ENCODE measurements at regions not wholly inside any gene's neighbourhood (a gene's known extent, or its start where the extent isn't known, plus 50 kb on each side); places are given as distances from the start of the nearest gene placed in this dataset.
"Not testable (repeated sequence)": the region's sequence is repeated elsewhere in the genome, so short reads cannot be mapped to it uniquely, and the experiment has no call there.

DNA sequence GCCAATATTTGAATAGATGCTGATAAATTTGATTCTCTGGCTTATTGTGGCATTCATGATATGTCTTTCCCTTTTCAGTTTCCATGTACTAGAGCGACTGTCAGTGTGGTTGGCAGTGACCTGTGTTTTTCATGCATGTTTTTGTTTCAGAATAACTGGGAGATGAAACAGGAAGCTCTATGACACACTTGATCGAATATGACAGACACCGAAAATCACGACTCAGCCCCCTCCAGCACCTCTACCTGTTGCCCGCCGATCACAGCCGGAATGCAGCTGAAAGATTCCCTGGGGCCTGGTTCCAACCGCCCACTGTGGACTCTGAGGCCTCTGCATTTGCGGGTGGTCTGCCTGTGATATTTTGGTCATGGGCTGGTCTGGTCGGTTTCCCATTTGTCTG, 226.8 kb upstream of the PLGLB2 start:
- peak; percentile 76 for DNase-seq

DNA sequence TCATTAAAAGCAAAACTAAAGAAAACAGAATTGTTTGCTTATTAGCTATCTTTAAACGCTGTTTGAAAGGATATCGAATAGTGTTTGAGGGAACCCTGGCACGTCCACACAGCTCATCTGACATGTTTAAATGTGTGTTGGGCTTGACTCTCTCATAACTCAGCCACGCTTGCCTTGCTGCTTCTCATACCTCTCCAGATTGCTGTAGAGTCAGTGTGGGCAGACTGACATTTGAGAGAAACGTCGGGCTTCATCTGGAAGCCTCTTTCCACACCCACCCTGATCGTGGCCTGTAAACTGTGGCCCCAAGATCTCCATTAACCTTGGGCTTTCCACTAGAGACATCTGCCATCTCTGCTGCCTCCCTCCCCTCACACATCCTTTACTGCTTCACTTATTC, 226.4 kb upstream of the PLGLB2 start:
- DNase-seq: not testable (repeated sequence)

DNA sequence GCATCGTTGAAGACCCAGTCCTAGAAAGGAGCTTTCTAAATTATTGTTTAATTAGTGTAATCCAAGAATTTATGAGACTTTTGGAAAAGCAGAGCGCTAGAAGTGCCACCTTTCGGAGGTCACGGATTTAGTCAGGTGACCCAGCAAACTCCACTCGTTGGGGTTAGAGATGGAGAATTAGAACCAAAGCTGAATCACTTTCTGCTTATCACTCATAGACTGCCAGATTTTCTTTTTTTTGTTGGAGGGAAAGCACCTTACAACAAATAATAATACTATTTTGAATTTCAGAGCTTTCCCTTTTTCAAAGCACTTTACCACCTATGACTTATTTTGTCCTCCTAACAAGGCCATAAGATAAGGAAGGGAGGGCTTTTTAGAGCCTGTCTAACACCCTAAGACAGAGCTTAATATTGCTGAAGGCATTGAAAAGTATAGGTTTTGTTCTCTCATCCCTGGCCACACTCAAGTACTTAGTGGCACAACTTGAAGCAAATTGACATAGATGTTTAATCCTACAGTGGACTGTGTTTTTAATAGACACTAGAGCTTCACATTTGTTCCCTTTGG, 223.2 kb upstream of the PLGLB2 start:
- not testable (repeated sequence) for DNase-seq

DNA sequence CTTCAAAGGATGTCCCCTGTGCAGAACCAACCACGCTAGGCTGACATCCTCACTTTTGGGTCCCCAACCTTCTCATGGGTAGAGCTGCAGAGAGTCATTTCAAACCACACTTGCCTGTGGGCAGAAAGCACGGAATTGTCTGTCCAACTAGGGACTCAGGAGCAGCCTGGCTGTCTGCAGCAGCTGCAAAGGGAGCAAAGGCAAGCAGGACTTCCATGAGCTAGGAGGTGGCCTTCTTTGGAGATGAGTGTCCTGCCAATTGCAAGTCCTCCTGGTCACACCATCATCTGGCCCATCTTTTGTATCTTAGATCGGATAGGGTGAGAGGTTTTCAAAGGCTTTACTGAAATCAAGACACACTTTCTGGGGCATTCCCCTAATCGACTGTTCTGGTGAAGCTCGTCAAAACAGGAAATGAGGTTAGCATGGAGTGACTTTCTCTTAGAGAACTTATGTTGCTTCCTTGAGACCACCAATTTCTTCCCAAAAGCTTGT, 222.3 kb upstream of the PLGLB2 start:
- DNase-seq: not testable (repeated sequence)

DNA sequence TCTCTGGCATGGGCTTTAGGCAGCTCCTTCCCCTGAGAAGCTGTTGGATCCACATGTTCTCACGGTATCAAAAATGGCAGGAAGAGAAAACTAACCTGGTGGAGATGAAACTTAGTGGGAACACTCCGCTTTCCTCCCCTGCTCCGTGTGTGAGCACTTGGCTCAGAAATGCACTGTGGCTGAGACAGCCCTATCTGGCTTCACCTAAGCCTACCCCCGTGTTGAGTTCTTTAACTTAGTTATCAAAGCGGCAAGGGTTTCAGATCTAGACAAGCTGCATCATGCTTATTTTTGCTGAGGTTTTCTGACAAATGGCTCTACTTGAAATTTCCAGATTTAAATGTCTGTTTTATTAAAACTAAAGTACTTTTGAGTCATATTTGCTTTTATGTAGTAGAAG, 221.6 kb upstream of the PLGLB2 start:
- DNase-seq: not testable (repeated sequence)

DNA sequence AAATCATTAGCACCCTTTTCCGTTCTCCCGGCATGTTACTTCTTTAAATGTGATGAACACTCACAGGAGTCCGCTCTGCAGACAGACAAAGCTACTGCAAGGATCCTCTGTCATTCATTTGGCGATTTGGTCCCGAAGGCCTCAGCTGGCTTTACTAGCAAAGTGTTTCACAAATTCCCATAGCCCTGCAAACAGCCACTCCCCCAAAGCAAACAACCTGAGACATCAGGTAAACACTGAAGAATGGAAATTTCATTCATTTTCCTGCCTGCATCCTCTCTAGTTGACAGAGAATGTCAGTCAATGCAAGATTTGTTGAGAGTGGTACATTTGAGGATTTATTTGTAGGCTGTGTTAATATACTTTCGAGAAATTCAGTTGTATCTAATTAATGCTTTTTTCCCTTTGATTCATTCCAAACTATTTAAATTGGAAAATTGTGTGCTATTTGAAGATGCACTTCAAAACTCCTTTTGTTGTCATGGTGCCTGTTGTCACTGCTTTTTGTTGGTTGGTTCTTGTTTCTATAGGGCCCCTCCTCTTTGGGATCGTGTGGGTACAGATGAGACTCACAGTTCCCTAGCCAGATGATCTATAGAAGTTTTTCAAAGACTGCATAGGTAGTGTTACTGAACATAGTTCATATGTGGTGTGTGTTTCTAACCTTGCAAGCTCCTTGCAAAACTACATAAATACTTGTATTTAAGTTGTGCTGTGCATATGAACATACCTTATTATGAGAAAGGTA, 215.7 kb upstream of the PLGLB2 start:
- not testable (repeated sequence) for DNase-seq

DNA sequence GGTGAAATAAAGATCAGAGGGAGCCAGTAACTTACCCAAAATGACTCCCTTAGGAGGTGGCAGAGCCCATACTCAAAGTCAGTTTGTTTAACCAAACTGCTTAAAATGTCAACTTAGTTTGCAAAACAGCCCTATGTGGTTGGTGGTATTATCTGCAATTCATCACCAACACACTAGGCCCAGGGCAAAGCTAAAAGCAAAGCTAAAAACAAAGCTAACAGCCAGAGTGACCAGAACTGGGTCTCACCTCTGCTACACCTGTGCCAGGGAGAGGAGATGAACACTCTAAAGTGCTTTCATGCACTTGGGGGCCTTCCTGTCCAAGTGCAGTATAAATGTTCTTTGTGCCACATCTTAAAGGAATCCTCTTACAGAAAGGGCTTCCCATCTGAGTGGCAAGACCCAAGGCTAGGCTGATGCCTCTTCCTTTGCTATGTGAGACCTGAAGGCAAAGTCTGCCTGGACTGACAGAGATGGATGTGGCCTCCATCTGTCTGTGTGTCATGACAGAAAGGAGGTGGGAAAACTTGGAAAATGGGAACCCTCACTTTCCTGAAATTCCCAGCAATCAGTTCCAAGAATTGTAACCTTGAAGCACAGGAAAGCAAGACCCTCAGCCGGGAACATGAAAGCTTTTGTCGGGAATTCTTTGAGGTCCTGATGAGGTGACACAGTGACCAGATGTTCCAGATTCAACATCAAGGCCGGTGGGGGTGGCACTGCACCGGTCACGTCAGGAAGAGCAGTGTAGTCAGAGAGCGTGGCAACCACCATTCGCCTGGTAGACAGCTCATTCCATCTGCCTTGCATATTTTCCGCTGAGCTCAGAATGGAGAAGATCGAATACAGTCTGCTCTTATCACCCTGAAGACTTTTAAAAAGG, 214.3 kb upstream of the PLGLB2 start:
- DNase-seq: not testable (repeated sequence)

DNA sequence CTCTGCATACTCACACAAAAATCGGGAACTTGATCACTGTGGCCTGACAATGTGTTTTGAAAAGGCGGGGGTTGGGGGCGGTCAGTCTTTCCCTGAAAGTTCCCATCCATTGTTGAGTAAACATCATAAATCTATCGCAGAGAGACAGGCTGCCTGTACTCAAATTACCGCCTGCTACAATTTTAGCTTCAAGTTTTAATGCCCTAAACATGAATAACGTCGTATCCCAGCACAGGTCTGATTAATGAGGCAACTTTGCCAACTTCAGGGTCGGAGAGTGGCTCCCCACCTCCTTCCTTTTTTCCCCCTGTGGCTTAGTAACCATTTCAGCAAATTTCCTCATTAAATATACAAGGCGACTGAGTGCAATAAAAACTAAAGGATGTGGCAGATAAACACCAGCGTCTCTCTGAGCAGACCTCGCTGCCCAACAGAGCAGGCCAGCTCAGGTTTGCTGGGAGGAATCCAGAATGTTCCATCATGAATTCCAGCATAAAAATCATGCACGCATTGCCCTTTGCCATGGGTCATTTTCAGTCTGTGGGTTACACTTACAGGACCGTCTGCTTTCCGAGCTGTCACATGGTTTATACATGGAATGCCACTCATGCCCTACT, 213.5 kb upstream of the PLGLB2 start:
- not testable (repeated sequence) for DNase-seq

DNA sequence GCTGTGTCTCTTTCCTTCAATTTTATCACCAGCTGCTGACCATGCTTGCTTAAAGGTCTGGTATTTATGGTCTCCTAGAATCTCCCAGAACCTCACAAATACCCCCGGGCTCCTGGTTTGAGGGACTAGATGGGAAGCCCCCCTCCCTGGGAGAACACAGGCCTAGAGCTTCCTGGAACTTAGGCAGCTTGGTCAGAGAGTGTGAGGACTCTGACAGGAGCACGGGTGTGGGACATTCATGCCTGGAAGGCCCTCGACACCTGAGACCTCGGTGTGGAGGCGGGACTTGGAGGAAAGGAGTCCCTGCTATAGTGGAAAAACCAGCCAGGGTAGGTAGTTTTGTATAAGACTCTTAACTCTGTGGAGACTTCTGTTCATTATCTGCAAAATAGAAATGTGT, 211.5 kb upstream of the PLGLB2 start:
- DNase-seq: not testable (repeated sequence)

DNA sequence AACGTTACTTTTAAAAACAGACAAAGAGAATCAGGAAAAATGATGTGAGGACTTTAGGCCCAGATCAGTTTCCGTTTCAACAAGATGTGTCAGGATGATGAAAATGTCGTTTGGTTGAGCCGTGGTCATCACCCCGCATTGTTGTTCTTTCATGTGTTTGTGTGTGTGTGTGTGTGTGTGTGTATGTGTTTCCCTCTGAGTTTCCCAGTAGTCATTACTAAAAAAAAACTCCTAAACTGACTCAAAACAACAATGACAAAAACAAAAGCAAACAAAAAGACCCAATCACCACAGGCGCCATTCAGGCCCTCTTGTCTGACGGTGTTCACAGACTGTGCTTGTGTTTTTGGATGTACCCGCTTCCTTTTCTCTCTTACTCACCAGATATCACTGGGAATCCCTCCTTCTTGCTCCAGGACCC, 210.6 kb upstream of the PLGLB2 start:
- not testable (repeated sequence) for DNase-seq

DNA sequence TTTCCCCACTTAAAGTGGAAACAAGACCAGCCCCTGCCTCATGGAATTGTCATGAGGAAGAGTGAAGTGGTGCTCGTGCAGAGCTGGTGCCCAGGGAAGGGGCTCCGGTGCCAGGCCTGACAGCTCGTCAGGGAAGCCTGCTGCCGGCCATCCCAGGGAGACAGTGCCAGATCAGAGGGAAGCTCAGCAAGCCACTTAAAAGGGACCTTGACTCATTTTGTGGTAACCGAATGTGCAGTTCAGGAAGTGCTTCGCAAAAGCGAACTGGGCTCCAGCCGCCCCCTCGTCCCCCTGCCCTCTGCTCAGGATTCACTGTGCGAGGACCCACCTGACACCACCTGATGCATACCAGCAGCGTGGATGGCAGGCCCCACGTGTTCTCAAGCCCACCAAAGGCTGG, 209.6 kb upstream of the PLGLB2 start:
- not testable (repeated sequence) for DNase-seq

DNA sequence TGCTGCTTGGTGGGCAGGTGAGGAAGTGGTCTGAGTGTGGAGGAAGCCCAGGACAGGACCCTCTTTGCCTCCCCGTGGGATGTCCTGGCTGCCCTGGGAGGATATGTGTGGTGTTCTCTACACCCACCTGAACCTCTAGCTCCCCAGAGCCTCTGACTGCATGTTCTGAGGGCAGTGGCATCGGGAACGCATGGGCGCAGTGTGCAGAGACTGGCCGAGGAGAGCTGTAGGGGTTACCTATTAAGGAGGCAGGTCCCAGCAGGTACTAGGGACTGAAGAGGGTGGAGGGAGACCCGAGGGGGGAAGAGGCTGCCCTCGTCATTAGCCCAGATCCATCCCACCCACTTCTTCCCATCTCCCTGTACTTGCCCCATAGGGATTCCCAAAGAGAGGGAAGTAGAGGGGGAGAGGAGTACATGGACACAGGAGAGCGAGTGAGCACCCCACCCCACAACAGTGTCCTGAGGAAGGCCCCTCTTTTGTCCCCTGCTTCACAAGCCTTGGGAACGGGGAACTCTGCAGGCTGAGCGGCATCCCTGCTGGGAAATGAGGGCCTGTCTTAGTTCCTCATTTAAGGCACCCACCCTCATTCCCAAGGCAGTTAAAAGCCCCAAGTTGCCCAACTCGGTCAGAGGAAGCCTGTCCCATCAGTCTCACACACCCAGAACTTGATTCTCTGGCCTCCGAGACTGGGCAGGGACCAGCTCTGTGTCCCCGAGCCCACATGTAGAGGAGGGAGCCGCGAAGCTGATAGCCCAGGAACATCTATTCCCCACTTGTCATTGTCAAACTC, 208.5 kb upstream of the PLGLB2 start:
- not testable (repeated sequence) for DNase-seq

DNA sequence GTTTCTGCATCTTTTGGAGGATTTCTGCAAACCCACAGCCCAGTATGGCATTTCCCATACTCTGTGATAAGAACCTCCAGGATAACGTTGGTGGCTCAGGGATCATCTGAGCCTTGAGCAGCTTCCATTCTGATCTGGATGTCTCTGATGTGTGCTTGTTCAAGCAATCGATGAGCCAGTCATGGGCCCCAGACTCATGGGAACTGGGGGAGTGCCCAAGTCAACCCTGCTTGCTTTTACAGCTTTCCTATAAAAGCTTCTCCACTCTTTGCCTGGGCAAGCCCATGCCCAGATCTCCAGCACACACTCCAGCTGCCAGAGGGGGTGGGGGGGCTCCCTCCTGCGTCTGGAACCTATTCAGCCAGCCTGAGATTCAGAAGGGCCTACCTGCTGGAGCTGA, 207.6 kb upstream of the PLGLB2 start:
- DNase-seq: not testable (repeated sequence)

DNA sequence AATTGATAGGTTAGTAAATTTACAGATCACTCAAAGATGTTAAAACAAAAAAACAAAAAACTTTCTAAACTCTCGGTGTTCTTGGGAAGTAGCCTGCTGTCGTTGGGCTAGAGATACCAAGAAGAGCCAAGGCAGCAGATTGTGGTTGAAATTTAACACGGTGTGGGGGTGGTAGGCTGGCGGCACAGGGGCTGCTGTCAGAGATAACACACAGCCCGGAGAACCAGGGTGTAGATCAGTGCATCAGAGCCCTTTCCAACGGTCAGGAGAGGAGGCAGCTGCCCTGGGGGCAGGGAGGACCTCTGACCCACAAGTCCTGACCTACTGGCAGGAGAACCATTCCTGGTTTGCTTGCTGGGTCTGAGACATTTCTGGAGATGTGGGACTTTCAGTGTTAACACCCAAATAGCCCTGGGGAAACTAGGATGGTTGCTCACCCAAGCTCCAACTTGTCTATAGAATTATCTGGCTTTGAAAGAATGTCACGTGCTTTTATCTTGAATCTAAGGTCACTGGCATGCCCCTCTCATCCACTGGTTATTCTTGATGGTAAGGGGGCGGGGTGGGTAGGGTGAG, 205.2 kb upstream of the PLGLB2 start:
- DNase-seq: peak; percentile 61

DNA sequence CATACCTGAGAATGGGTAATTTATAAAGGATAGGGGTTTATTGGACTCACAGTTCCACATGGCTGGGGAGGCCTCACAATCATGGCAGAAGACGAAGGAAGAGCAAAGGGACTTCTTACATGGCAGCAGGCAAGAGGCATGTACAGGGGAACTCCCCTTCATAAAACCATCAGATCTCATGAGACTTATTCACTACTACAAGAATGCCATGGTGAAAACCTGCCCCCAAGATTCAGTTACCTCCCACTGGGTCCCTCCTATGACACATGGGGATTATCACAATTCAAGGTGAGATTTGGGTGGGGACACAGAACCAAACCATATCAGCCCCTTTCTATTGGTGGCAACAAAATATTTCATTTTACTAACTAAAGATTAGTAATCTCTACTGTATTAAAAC, 204.1 kb upstream of the PLGLB2 start:
- DNase-seq: not testable (repeated sequence)

DNA sequence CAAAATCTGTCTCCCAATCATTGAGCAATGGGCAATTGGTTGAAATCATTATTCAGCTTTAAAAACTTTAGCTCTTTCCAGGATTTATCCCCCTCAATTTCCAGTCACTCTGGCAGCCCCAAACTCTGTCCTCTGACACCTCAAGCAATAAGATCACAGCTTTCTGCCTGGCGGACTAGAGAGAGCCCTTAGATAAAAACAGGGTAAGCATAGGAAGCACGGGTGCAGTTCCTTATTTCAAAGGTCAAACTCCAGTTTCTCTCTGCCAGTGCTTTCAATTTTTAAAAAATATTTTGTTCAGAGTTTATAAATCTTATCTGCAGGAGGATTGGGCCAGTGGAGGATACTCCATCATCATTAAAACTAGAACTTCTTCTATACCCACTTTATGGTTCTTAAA, 200.8 kb upstream of the PLGLB2 start:
- not testable (repeated sequence) for DNase-seq

DNA sequence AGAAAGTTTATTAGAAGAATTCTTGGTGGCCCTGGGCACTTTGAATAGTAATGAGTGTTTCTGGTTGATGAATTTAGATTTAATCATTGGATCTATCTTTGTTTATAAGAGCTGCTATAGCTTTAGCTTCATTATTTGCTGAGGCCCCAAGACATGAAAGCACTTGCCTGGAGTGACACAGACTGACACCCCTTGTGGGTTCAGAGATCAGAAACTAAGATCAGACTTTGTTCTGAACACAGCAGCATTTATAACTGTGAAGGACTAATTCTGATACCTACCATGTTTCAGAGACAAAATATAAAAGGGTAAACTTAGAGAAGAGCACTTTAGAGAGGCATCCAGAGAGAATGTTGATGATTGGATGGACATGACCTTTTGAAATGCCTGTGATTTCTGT, 199.9 kb upstream of the PLGLB2 start:
- not testable (repeated sequence) for DNase-seq

DNA sequence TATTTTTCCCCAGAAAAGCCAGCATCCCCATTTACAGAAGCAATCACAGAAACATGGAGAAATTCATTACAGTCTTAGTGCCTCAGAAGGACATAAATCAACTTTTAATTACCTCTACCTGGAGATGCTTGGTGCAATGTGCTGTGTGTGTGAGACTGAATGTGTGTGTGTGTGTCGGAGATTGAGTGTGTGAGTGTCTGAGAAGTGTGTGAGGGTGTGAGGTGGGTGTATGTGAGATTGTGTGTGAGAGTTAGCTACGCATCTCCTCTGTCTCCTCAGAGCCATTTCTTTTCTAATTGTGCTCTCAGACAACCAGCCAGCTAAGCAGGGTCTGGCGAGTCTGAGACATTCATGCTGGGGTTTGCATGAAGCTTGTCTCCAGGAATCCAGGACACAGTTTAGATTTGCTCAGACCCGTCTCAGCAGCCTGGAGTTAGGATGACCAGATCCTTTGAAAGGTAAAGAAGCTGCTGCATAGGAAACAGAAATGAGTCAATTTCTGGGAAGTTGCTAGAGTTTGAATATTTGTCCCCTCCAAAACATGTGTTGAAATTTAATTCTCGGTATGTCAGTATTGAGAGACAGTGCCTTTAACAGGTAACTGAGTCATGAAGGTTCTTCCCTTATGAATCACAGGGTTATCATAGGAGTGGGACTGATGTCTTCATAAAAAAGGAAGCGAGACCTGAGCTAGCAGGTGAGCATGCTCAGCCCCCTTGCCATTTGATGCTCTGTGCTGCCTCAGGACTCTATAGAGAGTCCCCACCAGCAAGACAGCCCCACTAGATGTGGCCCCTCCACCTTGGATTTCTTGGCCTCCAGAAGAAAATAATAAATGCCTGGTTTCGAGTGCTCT, 199.0 kb upstream of the PLGLB2 start:
- DNase-seq: not testable (repeated sequence)

DNA sequence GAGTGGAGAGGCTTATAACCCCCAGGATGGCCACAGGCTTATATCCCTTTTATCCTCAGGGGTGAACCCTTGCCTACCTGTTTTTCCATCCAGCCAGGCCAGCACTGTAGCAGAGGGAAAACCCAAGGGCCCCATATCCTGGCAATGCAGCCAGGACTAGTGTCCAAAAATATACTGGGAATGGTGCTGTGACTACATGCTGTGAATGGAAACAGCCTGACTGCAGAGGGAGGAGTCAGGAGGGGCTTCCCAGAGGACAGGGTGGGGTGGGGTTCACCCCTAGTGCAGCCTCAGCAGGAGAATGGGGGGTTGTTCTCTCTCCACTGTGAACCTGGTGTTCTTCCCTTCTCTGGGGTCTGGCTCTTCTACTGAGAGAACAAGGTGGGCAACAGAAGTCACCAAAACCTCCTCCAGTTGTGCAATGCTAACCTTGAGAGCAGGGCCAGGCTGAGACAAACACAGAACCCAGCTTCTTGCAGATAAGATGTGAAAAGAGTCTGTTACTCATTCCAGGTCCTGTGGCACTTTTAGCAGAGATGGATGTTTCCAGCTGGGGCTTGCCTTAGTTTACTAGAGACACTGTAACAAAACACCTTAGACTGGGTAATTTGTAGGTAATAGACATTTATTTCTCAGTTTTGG, 198.2 kb upstream of the PLGLB2 start:
- not testable (repeated sequence) for DNase-seq

DNA sequence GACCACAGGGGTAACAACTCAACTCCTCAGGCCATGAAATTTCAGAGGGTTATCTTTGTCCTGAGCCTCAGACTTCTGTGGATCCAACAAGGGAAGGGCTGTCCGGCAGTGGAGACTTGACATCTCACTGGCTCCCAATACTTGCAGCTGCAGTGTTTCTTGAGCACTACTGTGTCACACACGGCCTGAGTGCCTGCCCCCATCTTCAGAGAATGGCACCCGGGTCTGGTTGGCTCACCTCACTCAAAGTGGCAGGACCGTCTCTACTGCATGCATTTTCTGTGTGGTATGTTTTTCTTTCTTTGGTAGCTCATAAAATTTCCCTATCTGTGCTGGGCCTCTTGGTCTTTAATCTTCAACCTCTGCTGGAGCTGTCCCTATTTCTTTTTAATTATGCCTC, 193.2 kb upstream of the PLGLB2 start:
- not testable (repeated sequence) for DNase-seq

Data from activated CD8-positive, alpha-beta memory T cell treated with anti-CD3 and anti-CD28 coated beads, Interleukin-2, amount 50 U/mL, for 48 hours (primary cell).